H9 (cell line): ENCODE measurements at regions not wholly inside any gene's neighbourhood (a gene's known extent, or its start where the extent isn't known, plus 50 kb on each side); places are given as distances from the start of the nearest gene placed in this dataset.

Experiments
- DNase-seq: peaks from one replicate; pipeline ENCODE4 v3.0.0-alpha.2; 2017
- H2AFZ ChIP-seq: one replicate; pipeline ENCODE4 v1.6.1; 2013; ENCODE audit warnings: mild to moderate bottlenecking, low read length, control low read depth, moderate library complexity
- H2AK5ac ChIP-seq: 2 replicates; pipeline ENCODE4 v1.6.1; 2013; ENCODE audit warnings: low read length, control low read depth, mixed read lengths; ENCODE audit not compliant: insufficient read length
- H2BK120ac ChIP-seq: one replicate; pipeline ENCODE4 v1.6.1; 2013; ENCODE audit warnings: low read depth, mild to moderate bottlenecking, low read length, control low read depth, inconsistent platforms; ENCODE audit not compliant: poor library complexity, severe bottlenecking
- H2BK12ac ChIP-seq: 2 replicates; pipeline ENCODE4 v1.6.1; 2013; ENCODE audit warnings: low read length, control low read depth, mixed read lengths, low read depth; ENCODE audit not compliant: insufficient read length
- H2BK15ac ChIP-seq: 2 replicates; pipeline ENCODE4 v1.6.1; 2013; ENCODE audit warnings: low read depth, low read length, control low read depth
- H2BK20ac ChIP-seq: one replicate; pipeline ENCODE4 v1.6.1; 2013; ENCODE audit warnings: low read depth, mild to moderate bottlenecking, low read length, control low read depth, inconsistent platforms; ENCODE audit not compliant: poor library complexity, severe bottlenecking
- H2BK5ac ChIP-seq: 2 replicates; pipeline ENCODE4 v1.6.1; 2013; ENCODE audit warnings: low read length, control low read depth, mixed read lengths; ENCODE audit not compliant: insufficient read length
- H3K14ac ChIP-seq: 2 replicates; pipeline ENCODE4 v1.6.1; 2013; ENCODE audit warnings: low read length, control low read depth; ENCODE audit not compliant: insufficient read depth
- H3K18ac ChIP-seq: 2 replicates; pipeline ENCODE4 v1.6.1; 2013; ENCODE audit warnings: low read depth, mild to moderate bottlenecking, mixed read lengths, low read length, control low read depth; ENCODE audit not compliant: insufficient read length
- H3K23ac ChIP-seq: 2 replicates; pipeline ENCODE4 v1.6.1; 2013; ENCODE audit warnings: low read length, control low read depth, mixed read lengths, low read depth; ENCODE audit not compliant: insufficient read length
- H3K23me2 ChIP-seq: 2 replicates; pipeline ENCODE4 v1.6.1; 2013; ENCODE audit warnings: low read depth, mild to moderate bottlenecking, mixed read lengths, low read length, control low read depth; ENCODE audit not compliant: insufficient read length, poor library complexity, severe bottlenecking
- H3K27ac ChIP-seq: 2 replicates; pipeline ENCODE4 v1.5.1; 2013; ENCODE audit warnings: low read length, control low read depth, mixed read lengths, low read depth; ENCODE audit not compliant: insufficient read length
- H3K27me3 ChIP-seq: 2 replicates; pipeline ENCODE4 v1.6.1; 2013; ENCODE audit warnings: low read length, control low read depth, inconsistent platforms; ENCODE audit not compliant: insufficient read depth
- H3K4ac ChIP-seq: 2 replicates; pipeline ENCODE4 v1.6.1; 2013; ENCODE audit warnings: low read depth, mild to moderate bottlenecking, control low read depth, inconsistent platforms, low read length, moderate library complexity
- H3K4me1 ChIP-seq: 2 replicates; pipeline ENCODE4 v1.6.1; 2013; ENCODE audit warnings: low read length, control low read depth, inconsistent platforms; ENCODE audit not compliant: insufficient read depth
- H3K4me2 ChIP-seq: 2 replicates; pipeline ENCODE4 v1.6.1; 2013; ENCODE audit warnings: low read length, control low read depth, mixed read lengths; ENCODE audit not compliant: insufficient read length, insufficient read depth
- H3K56ac ChIP-seq: 2 replicates; pipeline ENCODE4 v1.6.1; 2013; ENCODE audit warnings: low read depth, mild to moderate bottlenecking, mixed read lengths, low read length, control low read depth; ENCODE audit not compliant: insufficient read length
- H3K79me1 ChIP-seq: 2 replicates; pipeline ENCODE4 v1.6.1; 2013; ENCODE audit warnings: low read depth, mild to moderate bottlenecking, moderate library complexity, low read length, control low read depth, inconsistent platforms; ENCODE audit not compliant: insufficient read depth, poor library complexity, severe bottlenecking
- H3K79me2 ChIP-seq: 2 replicates; pipeline ENCODE4 v1.6.1; 2013; ENCODE audit warnings: low read length, control low read depth, inconsistent platforms; ENCODE audit not compliant: insufficient read depth
- H3K9ac ChIP-seq: 2 replicates; pipeline ENCODE4 v1.6.1; 2013; ENCODE audit warnings: low read length, control low read depth, mixed read lengths; ENCODE audit not compliant: insufficient read length; ENCODE audit errors: extremely low read depth
- H3K9me3 ChIP-seq: one replicate; pipeline ENCODE4 v1.6.1; 2013; ENCODE audit warnings: low read depth, low read length, inconsistent platforms; ENCODE audit not compliant: control insufficient read depth
- H3T11ph ChIP-seq: one replicate; pipeline ENCODE4 v1.6.1; 2013; ENCODE audit warnings: mild to moderate bottlenecking, low read length, control low read depth, inconsistent platforms
- H4K20me1 ChIP-seq: one replicate; pipeline ENCODE4 v1.6.1; 2013; ENCODE audit not compliant: control insufficient read depth, insufficient read length, insufficient read depth
- H4K5ac ChIP-seq: 2 replicates; pipeline ENCODE4 v1.6.1; 2013; ENCODE audit warnings: low read depth, mild to moderate bottlenecking, mixed read lengths, low read length, control low read depth; ENCODE audit not compliant: insufficient read length
- H4K8ac ChIP-seq: replicated peaks from 2 replicates; pipeline ENCODE4 v1.6.1; 2013; ENCODE audit warnings: low read length, control low read depth, mixed read lengths, low read depth; ENCODE audit not compliant: insufficient read length
- H4K91ac ChIP-seq: 2 replicates; pipeline ENCODE4 v1.6.1; 2013; ENCODE audit warnings: low read depth, mild to moderate bottlenecking, moderate library complexity, mixed read lengths, low read length, control low read depth; ENCODE audit not compliant: insufficient read length
- H3K27ac Mint-ChIP-seq, 3 experiments: 2 replicates in 2 of 3; 3 replicates in 1 of 3; pipeline ENCODE4 v1.8.0; 2020 to 2021; ENCODE audit warnings: mixed read lengths in 3 of 3, mild to moderate bottlenecking in 1 of 3, moderate library complexity in 1 of 3
- H3K27me3 Mint-ChIP-seq: 2 replicates; pipeline ENCODE4 v1.8.0; 2021; ENCODE audit warnings: low read depth, mild to moderate bottlenecking, moderate library complexity, mixed read lengths
- H3K36me3 Mint-ChIP-seq, 3 experiments: 2 replicates in 2 of 3; 3 replicates in 1 of 3; pipeline ENCODE4 v1.8.0; 2020 to 2021; ENCODE audit warnings: low read depth in 3 of 3, mixed read lengths in 3 of 3; ENCODE audit not compliant: insufficient read depth in 1 of 3
- H3K4me1 Mint-ChIP-seq, 2 experiments: 2 replicates each; pipeline ENCODE4 v1.8.0; 2020; ENCODE audit warnings: mixed read lengths in 2 of 2
- H3K4me3 Mint-ChIP-seq, 2 experiments: 2 replicates in 1 of 2; 3 replicates in 1 of 2; pipeline ENCODE4 v1.8.0; 2020 to 2021; ENCODE audit warnings: mild to moderate bottlenecking in 2 of 2, mixed read lengths in 2 of 2, moderate library complexity in 1 of 2
- H3K9me3 Mint-ChIP-seq, 2 experiments: 2 replicates in 1 of 2; 3 replicates in 1 of 2; pipeline ENCODE4 v1.8.0; 2020; ENCODE audit warnings: mild to moderate bottlenecking in 2 of 2, mixed read lengths in 2 of 2, moderate library complexity in 1 of 2
- WGBS: extraction: QIAGEN DNeasy Blood & Tissue Kit; methylation state at CpG from one replicate; pipeline ENCODE4 v1.1.7; 2013; ENCODE audit warnings: missing lambda C conversion rate, low lambda C conversion rate, mixed read lengths; ENCODE audit not compliant: insufficient read length; ENCODE audit errors: extremely low coverage; 5-methylcytosine and 5-hydroxymethylcytosine counted together
- TF ChIP-seq, protein P1 (sequence below): fragments of 200-600 bp; sonication (generic); conservative IDR thresholded peaks from 3 replicates; pipeline ENCODE4 v1.8.0; 2021; ENCODE audit warnings: antibody characterized with exemption, mild to moderate bottlenecking

- H3K79me2 ChIP-seq, result no peaks in the 10 kb centered on the region
- H2BK12ac ChIP-seq, result no peak overlapping the region
- H4K91ac ChIP-seq, result no peak overlapping the region
- no peak overlapping the region for H3K23ac ChIP-seq
- no peaks in the 10 kb centered on the region for H3K23me2 ChIP-seq
- H3K56ac ChIP-seq, result no peak overlapping the region
- no CpG with 5 or more reads among the region's 2 CpGs for WGBS
- no peak overlapping the region for H2AK5ac ChIP-seq
- H2BK15ac ChIP-seq, result no peak overlapping the region
- Mint-ChIP-seq H3K27ac (no peak overlapping the region), H3K9me3 (peaks cover 0 to 7% of the 10 kb centered on the region in 2 experiments; a peak in 3 of 5 replicates), H3K27me3 (no peaks in the 10 kb centered on the region; the same call in 1 of the 2 replicates), H3K4me3 (no peak overlapping the region), H3K4me1 (peaks cover under 1 to 4% of the 10 kb centered on the region in 2 experiments; a peak in 3 of 4 replicates), H3K36me3 (peaks cover 0 to 5% (median 0%) of the 10 kb centered on the region in 3 experiments; a peak in 2 of 7 replicates)
- H4K8ac ChIP-seq, result no peak overlapping the region
- H3K14ac ChIP-seq, result no peak overlapping the region
- H3K79me1 ChIP-seq, result no peaks in the 10 kb centered on the region
- no peak overlapping the region for H3K4me2 ChIP-seq
- no peak overlapping the region for H4K5ac ChIP-seq
- H3K18ac ChIP-seq, result no peak overlapping the region
- DNase-seq, result no peak
- no peak overlapping the region for H3K9ac ChIP-seq
- H3K27ac ChIP-seq, result no peak overlapping the region
- H2BK5ac ChIP-seq, result no peak overlapping the region
- no peak overlapping the region for H2BK120ac ChIP-seq
- H2BK20ac ChIP-seq, result no peak overlapping the region
- TF ChIP-seq, protein P1, sequence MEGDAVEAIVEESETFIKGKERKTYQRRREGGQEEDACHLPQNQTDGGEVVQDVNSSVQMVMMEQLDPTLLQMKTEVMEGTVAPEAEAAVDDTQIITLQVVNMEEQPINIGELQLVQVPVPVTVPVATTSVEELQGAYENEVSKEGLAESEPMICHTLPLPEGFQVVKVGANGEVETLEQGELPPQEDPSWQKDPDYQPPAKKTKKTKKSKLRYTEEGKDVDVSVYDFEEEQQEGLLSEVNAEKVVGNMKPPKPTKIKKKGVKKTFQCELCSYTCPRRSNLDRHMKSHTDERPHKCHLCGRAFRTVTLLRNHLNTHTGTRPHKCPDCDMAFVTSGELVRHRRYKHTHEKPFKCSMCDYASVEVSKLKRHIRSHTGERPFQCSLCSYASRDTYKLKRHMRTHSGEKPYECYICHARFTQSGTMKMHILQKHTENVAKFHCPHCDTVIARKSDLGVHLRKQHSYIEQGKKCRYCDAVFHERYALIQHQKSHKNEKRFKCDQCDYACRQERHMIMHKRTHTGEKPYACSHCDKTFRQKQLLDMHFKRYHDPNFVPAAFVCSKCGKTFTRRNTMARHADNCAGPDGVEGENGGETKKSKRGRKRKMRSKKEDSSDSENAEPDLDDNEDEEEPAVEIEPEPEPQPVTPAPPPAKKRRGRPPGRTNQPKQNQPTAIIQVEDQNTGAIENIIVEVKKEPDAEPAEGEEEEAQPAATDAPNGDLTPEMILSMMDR, result no peak
- H3K4ac ChIP-seq, result no peak overlapping the region
- no peaks in the 10 kb centered on the region for H3K27me3 ChIP-seq
- H3K4me1 ChIP-seq, result no peaks in the 10 kb centered on the region
- H3K9me3 ChIP-seq, result no peaks in the 10 kb centered on the region
- H4K20me1 ChIP-seq, result no peaks in the 10 kb centered on the region
- no peak overlapping the region for H3T11ph ChIP-seq
- no peak overlapping the region for H2AFZ ChIP-seq
Measured at GRCh38 chr2:15755528-15755927, 163.9 kb downstream of the DDX1 start.
